GM12873 (cell line): ENCODE measurements at regions not wholly inside any gene's neighbourhood (a gene's known extent, or its start where the extent isn't known, plus 50 kb on each side); places are given as distances from the start of the nearest gene placed in this dataset.

Experiments
- TF ChIP-seq, protein P1 (sequence below): IDR thresholded peaks from 2 replicates; pipeline ENCODE4 v1.5.1; 2012; ENCODE audit warnings: low read depth, mild to moderate bottlenecking, moderate library complexity, low read length, control low read depth; ENCODE audit not compliant: insufficient read depth; ENCODE audit errors: missing control alignments

GRCh38 chr4:24236532-24236931, 346.7 kb upstream of the PPARGC1A start:
- TF ChIP-seq, protein P1, sequence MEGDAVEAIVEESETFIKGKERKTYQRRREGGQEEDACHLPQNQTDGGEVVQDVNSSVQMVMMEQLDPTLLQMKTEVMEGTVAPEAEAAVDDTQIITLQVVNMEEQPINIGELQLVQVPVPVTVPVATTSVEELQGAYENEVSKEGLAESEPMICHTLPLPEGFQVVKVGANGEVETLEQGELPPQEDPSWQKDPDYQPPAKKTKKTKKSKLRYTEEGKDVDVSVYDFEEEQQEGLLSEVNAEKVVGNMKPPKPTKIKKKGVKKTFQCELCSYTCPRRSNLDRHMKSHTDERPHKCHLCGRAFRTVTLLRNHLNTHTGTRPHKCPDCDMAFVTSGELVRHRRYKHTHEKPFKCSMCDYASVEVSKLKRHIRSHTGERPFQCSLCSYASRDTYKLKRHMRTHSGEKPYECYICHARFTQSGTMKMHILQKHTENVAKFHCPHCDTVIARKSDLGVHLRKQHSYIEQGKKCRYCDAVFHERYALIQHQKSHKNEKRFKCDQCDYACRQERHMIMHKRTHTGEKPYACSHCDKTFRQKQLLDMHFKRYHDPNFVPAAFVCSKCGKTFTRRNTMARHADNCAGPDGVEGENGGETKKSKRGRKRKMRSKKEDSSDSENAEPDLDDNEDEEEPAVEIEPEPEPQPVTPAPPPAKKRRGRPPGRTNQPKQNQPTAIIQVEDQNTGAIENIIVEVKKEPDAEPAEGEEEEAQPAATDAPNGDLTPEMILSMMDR: no peak

GRCh38 chr4:24236120-24236519, 346.3 kb upstream of the PPARGC1A start:
- TF ChIP-seq, protein P1: no peak

- TF ChIP-seq, protein P1: no peak
Measured at GRCh38 chr4:24235618-24236017, 345.8 kb upstream of the PPARGC1A start.

GRCh38 chr4:24234288-24234848, 344.5 kb upstream of the PPARGC1A start:
- TF ChIP-seq, protein P1: no peak

DNA sequence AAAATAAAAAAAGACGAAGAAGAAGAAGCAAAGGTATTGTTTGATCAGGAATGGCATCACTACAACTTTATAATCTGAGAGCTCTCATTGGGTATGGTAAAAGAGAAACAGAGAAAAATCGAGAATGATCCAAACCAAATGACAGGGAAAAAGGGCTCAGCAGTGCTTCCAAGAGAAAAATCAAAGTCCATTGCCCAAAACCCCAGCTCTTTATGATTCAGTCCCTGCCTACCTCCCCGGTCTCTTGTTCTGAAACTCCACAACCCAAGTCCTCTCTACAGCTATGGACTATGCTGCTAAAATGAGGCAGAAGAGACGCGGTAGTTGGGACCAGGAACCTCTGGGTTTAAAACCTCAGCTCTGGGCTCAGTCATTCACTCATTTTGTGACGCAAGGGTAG, 341.1 kb upstream of the PPARGC1A start:
- TF ChIP-seq, protein P1: no peak

DNA sequence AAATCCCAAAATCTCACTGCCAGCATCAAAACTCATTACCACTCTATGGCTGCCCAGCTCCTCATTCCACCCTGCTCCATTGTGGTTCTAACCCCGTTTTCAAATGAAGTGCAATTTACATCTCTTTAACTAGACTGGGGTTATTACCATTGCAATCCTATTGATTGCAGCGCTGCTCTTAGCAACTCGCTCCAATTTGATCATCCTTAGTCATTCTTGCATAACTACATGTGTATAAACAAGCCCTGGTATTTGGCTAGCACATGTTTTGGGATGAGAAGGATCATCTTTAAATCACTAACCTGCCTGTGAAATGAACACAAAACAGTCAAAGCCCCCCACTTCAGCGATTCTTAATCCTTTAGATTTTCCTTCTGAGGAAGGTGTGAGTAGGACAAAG, 340.1 kb upstream of the PPARGC1A start:
- TF ChIP-seq, protein P1: no peak

- TF ChIP-seq, protein P1: no peak
Measured at GRCh38 chr4:24228692-24229091, 338.8 kb upstream of the PPARGC1A start.
